CD4-positive, alpha-beta T cell treated with Interleukin-10 for 1 hour (primary cell): ENCODE measurements at regions not wholly inside any gene's neighbourhood (a gene's known extent, or its start where the extent isn't known, plus 50 kb on each side); places are given as distances from the start of the nearest gene placed in this dataset.
"Not testable (repeated sequence)": the region's sequence is repeated elsewhere in the genome, so short reads cannot be mapped to it uniquely, and the experiment has no call there.

Experiments used
- DNase-seq: peaks from one replicate; pipeline ENCODE4 v3.0.0-alpha.2; 2020

DNA sequence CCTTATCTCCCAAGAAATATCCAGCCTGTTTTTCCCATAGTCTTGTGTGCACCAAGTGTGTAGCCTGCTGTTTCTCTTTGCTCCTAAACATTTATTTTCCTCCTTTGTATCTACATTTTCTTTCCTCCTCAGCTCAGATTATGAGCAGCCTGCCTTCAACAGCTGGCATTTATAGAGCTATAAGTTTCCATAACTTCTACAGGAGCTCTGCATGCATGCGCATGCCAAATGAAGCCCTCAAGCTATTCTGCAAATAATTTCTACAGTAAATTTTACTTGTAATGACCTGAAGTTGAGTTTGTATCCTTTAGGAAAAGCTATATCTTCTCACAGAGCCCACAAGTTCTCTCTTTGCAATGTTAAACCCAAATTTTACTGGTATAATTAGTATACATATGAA is 699.5 kb downstream of the CETN3 start:
- no peak for DNase-seq

DNA sequence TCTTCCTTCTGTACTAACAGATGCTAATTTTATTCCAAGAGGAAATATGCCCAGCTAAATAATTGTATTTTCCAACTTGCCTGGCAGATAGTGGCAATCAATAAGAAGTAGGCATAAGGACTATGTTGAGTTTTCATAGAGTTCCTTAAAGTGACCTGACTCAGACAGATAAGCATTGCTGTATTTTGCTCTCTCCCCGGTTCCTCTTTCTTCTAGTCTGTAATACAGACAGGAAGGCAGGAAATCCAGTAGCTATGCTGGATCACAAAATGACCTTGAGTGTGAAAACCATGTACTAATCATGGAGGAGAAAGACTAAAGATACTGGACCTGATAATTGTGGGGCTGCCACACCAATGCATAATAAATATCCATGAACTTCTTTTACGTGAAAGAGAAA is 701.7 kb downstream of the CETN3 start:
- no peak for DNase-seq

DNA sequence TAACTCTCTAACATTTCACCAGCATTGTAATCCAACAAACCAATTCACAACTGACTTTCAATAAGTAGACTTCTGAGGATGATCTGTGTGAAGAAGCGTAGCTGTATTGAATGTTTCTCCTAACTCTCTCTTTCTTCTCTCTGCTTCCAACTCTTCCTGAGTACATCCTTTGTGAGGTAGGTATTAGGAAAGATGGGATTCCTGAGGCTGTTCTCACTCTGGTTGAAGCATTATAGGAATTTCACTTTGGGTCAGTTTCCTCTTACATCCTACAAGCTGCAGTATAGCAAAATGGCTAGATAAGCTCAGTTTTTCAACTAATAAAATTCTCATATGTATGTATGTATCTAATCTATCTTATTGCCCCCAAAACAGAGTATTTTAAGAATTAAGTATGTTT is 702.8 kb downstream of the CETN3 start:
- DNase-seq = no peak

DNA sequence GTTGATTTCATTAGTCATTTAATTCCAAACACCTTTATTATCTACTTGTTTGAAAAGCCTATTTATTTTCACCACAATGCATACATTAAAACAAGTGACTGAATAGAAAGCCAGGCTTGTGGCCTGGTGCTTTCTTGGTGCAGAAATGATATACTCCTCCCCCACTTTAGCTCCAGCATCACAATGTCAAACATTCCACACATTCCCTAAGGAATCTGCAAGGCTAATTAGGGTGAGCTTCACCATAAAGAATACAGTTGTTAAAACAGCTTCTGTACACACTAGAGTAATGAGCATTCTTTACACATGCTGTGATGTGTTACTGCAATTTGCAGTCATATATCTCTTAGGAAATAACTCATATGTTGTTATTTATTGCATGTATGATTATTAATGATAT is 705.7 kb downstream of the CETN3 start:
- DNase-seq = no peak

DNA sequence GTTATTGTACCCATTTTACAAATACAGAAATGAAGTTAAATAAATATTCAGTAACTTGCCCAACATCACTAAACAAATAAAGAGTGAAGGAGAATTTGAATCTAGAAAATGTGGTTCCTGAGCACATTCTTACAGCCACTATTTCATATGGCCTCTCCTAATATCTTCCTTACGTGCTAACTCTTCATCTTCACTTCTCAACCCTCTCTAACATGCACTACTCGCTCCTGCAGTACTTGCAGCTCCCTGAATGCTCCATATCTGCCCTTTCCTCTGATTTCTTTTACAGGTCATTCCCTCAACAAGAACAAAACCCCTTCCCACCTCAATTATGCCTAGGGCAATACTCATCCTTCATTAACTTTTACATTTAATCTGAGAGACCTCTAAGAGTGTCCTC is 711.5 kb downstream of the CETN3 start:
- DNase-seq = no peak

DNA sequence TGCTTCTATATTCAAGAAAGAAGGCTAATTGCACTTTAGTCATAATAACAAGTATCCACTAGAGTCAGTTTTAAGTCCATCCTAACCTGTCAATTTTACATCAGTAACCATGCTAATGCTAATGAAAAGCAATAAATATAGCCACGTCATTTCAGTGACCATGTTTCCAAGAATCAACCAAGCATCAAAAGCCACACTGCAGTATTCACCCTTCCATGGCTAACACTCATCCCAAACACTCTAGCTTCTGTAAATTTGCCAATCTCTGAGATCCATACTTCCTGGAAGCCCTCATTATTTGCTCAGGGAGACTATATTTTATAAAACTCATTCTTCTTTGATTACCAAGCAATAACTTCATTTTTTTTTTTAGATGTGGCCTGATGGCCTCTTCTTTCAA is 712.0 kb downstream of the CETN3 start:
- no peak for DNase-seq

DNA sequence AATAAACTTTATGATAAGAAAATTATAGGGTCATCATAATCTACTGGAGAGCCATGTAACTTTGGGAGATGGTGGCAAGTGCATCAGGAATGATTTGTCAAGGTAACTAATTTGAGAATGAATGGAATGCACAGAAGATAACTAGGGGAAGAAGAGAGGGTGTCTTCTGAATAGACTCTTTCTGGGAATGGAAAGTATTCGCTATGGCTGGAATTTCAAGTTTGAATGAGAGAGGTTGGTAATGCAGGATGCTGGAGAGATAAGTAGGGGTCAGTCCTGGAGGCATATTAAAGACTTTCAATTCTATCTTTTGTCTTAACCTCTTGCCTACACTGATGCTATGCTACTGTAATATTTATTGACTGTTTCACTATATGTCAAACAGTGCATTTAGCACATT is 714.2 kb downstream of the CETN3 start:
- DNase-seq = no peak

DNA sequence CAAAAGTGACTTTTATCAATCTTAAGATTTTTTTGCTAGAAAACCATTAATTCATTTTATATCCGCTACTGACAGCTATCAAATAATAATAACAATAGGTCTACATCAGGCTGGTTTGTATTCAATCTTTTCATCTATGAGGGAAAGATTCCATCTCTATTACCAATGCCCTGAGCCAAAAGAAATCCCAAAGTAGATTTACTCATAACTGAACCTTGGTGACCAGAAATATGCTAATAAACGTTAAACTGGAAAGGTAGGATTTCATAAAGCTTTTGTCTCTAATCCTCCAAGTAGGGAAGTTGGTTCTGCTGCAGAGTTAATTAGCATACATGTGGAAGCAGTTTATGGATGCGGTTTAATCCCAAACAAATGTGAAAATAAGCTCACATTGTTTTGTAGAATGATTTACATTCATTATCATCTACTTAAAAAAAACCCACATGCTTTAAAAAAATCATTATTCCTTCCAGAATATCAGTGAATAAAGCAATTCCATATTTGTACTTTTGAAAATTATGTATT is 715.5 kb downstream of the CETN3 start:
- DNase-seq = no peak

DNA sequence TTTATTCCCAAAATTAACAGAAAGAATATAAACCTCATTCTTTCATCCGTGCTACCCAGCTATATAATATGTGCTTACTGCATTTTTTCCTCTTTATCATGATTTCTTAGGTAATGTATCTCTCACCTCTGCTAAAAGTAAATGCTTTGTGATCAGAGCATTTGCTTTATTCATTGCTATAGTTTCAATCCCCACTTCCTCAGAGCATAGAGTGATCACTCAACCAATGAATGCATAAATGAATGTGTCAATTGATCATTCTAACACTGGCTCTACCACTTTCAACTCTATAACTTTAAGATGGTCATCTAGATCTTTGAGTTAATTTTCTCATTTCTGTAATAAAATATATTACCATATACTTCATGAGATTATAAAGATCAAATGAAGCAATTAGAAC is 719.2 kb downstream of the CETN3 start:
- no peak for DNase-seq

DNA sequence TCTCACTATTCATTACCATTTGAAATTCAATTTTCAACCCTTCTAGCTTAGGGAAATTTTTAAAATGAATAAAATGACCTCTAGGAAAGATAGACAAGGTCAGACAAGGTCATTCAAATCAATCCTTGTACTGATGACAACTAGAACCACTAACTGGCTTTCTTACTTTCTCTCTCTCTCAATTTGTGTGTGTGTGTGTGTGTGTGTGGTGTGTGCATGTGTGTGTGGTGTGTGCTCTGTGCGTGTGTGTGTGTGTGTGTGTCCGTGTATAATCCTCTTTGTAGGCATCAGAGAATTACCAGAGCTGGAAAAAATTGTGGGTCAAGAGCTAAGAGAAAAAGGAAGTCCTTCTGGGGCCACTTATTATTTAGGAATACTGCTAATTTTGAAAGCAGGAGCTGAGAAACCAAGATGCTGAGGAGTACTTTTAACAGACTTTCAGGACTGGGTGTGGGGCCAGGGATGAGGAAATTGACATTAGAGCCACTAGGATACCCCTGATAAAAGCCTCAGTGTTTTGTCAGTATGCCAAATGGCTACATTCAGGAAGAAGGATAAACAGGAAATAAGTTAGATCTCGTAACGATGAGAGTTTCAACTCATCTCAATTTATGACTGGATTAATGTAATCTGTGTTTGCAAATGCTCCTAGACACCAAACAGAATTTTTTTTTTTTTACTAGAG is 723.3 kb downstream of the CETN3 start:
- DNase-seq = no peak

DNA sequence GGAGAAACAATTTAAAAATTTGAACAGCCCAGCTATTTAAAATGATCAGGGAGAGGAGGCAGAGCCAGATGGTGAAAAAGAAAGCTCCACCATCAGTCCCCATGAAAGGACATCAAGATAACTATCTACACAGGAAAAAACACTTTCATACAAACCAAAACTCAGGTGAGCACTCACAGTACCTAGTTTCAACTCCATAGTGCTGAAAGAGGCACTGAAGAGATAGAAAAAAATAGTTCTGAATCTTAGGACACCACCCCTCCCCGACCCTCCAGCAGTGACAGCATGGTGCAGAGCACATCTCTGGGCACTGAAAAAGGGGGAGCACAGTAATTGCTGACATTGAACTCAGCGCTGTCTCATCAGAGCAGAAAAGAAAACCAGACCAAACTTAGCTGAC is 732.9 kb downstream of the CETN3 start:
- no peak for DNase-seq

DNA sequence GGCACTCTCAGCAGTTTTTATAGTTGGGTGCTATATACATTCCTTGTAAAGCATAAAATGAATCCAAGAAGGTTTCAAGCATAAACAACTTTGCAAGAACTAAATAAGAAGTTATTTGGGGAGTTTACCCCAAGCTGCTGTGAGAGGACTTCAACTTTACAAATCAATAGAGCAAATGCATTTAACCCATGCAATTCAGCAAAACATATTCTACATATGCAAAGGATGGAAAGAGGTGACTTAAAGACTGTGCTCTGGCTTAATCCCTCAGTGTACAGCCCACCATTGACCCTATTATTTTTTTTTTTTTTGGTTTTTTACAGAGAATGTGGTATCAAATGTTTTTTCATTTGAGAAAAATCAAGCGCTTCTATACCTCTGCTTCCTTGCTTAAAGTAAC is 736.5 kb downstream of the CETN3 start:
- no peak for DNase-seq

DNA sequence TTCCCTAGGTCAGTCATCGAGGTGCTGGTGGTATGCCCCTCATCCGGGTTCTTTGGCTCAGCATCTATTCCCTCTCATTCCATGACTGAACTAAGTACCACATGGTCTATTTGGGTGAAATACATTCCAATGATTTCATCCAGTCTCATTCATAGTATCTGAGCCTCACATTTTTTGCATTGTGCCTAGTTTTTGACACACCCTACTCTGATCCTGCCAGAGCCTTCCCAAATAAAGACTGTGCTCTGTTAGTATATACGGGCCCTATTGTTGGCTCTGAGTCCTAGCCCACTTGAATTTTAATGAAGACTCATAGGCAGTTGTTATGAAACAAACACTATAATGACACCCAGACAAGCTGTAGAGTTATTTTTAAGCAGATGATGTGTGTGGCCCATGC is 740.7 kb downstream of the CETN3 start:
- no peak for DNase-seq

DNA sequence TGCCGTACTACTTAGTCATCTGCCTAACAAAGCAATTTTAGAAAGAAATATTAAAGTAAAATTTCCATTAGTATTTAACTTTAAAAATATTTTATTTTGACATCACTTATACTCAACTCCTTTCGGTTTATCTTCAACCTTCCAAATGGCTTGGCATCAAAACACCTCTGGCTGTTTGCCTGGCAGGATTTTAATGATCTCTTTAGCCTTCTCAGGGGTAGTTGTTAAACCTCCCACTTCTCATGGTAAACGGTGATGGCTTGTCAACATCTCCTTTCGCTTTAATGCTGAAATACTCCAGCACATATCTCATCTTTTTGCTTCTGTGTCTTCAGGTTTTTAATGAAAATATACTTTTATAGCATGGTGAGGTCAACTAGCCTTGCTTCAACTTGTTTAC is 747.1 kb downstream of the CETN3 start:
- DNase-seq = no peak

DNA sequence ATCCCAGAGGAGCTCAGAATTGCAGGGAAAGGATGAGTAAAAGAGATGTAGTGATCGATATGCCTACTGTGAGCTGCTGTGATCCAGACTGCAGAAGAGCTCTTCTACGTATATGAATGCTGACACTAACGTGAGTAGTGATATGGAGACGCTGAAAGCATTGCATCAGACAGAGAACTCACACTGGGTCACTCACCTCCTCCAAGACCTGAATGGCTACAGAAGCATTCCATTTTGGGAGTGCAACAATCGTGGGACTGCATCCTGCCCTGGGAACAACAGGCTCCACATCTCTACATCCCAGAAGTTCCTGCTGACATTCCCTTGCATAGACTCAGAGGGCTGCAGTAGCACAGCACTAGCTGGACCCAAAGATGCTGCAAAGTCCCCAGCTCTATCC is 755.9 kb upstream of the MEF2C start:
- DNase-seq = no peak

DNA sequence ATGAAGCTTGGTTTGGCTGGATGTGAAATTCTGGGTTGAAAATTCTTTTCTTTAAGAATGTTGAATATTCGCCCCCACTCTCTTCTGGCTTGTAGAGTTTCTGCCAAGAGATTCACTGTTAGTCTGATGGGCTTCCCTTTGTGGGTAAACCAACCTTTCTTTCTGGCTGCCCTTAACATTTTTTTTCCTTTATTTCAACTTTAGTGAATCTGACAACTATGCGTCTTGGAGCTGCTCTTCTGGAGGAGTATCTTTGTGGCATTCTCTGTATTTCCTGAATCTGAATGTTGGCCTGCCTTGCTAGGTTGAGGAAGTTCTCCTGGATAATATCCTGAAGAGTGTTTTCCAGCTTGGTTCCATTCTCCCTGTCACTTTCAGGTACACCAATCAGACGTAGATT is 751.2 kb upstream of the MEF2C start:
- not testable (repeated sequence) for DNase-seq

DNA sequence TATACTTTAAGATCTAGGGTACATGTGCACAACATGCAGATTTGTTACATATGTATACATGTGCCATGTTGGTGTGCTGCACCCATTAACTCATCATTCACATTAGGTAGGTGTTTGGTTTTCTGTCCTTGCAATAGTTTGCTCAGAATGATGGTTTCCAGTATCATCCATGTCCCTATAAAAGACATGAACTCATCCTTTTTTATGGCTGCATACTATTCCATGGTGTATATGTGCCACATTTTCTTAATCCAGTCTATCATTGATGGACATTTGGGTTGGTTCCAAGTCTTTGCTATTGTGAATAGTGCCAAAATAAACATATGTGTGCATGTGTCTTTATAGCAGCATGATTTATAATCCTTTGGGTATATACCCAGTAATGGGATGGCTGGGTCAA is 747.1 kb upstream of the MEF2C start:
- not testable (repeated sequence) for DNase-seq

DNA sequence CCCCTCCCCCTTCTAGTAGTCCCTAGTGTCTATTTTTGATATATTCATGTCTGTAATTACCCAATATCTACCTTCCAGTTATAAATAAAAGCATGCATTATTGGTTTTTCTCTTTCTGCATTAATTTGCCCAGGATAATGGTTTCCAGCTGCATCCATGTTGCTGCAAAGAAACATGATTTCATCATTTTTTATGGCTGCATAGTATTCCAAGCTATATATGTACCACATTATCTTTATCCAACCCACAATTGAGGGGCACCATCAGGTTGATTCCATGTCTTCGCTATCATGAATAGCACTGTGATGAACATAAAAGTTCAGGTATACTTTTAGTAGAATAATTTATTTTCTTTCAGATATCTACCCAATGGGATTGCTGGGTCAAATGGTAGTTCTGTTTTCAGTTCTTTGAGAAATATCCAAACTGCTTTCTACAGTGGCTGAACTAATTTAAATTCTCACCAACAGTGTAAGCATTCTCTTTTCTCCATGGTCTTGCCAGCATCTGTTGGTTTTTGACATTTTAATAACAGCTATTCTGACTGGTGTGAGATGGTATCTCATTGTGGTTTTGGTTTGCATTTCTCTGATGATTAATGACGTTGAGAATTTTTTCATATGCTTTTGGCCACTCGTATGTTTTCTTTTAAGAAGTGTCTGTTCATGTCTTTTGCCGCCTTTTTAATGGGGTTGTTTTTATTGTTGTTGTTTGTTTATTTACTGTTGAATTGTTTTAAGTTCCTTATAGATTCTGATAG is 746.1 kb upstream of the MEF2C start:
- no peak for DNase-seq

DNA sequence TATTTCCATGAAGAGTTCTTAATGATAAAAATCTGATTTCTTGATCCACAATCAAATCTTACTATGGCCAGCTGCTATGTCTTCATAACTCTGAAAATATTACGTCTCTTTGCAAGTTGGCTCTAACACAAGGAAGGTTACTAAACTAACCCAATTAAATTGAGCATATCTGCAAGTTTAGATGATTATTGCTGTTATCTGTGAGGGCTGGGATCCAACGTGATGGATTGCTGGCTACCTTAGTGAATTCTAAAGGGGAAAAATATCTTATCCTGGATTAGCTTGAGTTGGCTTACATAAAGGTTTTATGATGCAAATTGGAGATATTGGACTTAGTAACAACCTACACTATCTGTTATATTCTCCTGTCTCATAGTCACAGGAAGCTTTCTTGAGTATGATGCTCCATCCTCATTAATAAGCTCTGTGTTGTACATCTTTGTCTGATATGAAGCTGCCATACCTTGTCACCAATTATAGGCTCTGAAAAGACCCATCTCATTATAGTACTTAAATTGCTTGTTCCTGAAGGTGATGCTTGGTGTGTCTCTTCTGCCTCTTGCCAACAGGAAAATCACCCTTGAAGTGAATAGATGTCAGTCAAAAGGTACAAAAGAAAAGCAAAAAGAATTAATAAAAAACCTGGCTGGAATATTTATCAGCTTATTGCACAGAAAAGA is 733.0 kb upstream of the MEF2C start:
- DNase-seq = no peak

DNA sequence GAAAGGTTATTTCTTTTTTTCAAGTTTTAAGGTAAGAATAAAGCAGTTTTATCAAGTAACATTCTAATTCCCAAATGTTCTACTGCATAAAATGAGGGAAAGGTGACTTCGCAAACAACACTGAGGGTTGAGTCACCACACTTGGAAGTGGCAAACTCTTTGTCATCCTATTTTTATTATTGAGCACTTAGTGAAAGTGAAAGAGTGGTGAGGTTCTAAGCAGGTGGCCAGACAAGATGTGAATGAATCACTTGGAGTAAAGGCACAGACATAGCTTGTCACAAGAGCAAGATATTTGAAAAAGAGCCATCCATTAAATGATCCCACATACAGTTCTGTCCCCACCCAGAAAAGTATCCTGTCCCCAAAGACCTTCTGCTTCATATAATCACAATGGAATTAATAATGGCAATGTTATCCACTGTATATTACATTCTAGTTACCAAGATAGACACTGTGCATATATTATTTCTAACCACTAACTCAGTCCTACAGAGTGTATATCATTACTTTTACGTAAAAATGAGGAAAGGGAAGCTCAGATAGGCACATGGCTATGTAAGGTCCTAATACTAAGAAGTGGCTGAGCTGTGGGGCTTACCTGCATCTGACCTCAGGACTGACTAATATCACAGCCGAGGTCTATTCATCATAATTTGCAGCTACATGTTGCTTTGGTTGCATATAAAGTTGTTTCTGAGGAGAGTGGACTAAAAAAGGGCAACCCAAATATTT is 730.4 kb upstream of the MEF2C start:
- no peak for DNase-seq

DNA sequence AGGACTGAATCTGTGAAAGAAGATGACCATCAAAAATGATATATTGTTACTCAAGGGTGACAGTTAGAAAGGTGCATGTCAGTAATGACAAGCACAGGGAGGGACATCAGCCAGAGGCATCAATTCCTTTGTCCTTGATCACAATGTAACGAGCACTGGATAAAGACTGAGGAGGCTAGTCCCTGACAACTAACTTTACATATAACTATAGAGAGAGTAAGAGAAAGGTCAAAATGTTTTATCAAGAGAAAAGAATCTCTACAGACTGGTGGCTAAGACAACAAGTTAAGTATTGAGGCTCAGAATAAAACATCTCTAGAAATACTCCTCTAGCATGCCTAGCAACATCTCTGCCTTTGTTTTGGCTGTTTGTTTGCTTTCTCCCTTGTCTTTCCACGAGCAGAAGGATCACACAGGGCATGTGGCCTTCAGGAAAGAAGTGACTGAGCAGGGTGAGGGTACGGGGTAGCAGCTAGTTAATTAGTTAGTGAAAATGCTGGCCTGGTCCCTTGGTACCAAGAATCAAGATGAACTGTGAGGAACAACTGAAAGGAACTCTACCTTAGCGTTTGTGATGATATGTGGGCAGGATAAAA is 724.1 kb upstream of the MEF2C start:
- DNase-seq = no peak

DNA sequence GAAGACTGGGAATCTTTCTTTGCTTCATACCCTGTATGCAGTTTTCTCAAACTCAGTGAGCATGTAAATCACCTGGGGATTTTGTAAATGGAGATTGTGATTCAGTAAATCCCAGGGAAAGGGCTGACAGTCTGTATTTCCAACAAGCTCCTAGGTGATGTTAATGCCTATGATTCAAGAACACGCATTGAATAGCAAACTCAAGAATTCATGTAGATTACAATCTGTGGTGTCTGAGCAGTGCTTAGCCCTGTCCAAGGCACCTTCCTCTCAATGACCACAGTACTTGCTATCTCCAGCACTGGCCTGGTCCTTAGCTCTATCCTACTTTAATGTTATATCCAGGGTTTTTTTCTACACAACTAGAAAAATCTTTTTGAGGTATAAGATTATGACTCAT is 721.4 kb upstream of the MEF2C start:
- DNase-seq = no peak

DNA sequence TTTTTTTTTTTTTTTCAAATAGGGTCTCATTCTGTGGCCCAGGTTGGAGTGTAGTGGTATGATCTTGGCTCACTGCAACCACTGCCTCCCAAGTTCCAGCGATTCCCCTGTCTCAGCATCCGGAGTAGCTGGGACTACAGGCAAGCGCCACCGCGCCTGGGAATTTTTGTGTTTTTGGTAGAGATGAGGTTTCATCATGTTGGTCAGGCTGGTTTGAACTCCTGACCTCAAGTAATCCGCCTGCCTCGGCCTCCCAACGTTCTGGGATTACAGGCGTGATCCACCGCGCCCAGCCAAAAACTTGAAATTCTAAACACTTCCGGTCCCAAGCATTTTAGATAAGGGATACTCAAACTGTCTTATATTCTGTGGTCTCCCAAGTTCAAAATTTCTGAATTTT is 718.9 kb upstream of the MEF2C start:
- no peak for DNase-seq
